ENCODE measurements at regions not wholly inside any gene's neighbourhood (a gene's known extent, or its start where the extent isn't known, plus 50 kb on each side); places are given as distances from the start of the nearest gene placed in this dataset.

DNA sequence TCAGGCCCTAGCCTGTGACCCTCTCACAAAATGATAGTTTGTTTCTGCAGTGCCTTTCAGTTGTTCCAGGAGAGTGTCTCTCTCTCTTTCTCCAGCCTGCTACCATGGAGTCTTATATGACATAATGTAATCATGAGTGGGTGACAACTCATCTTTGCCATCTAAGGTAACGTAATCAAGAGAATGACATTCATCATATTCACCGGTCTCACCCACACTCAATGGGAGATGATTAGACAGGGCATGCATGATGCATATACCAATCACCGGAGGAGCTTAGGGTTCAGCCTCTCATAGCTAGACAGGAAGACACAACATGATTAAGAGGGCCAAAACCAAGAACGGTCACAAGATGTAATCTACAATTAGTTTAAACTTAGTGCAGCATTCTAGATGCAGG is 97.1 kb upstream of the FAM9B start:
- no peak overlapping the region for H3K4me2 ChIP-seq
- H3K27ac ChIP-seq = no peak overlapping the region
- TF ChIP-seq, protein P1, sequence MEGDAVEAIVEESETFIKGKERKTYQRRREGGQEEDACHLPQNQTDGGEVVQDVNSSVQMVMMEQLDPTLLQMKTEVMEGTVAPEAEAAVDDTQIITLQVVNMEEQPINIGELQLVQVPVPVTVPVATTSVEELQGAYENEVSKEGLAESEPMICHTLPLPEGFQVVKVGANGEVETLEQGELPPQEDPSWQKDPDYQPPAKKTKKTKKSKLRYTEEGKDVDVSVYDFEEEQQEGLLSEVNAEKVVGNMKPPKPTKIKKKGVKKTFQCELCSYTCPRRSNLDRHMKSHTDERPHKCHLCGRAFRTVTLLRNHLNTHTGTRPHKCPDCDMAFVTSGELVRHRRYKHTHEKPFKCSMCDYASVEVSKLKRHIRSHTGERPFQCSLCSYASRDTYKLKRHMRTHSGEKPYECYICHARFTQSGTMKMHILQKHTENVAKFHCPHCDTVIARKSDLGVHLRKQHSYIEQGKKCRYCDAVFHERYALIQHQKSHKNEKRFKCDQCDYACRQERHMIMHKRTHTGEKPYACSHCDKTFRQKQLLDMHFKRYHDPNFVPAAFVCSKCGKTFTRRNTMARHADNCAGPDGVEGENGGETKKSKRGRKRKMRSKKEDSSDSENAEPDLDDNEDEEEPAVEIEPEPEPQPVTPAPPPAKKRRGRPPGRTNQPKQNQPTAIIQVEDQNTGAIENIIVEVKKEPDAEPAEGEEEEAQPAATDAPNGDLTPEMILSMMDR (conservative IDR thresholded peaks at IDR 0.05; ENCODE audit: low read depth, low read length) = no peak
- no peaks in the 10 kb centered on the region for H4K20me1 ChIP-seq (ENCODE audit: insufficient read depth)
- H3K36me3 ChIP-seq (ENCODE audit: insufficient read depth) = no peaks in the 10 kb centered on the region
- H2AFZ ChIP-seq (ENCODE audit: low read depth) = no peak overlapping the region
- no peak overlapping the region for H3K4me3 ChIP-seq (IDR thresholded peaks at IDR 0.05; ENCODE audit: insufficient read depth, low read depth, low read length)
- H3K27me3 ChIP-seq (ENCODE audit: insufficient read depth, low read depth) = no peaks in the 10 kb centered on the region
- H3K9ac ChIP-seq = no peak overlapping the region
- H3K79me2 ChIP-seq (ENCODE audit: insufficient read depth, low read depth) = no peaks in the 10 kb centered on the region
- H3K4me1 ChIP-seq (ENCODE audit: low read depth, poor library complexity, severe bottlenecking) = no peaks in the 10 kb centered on the region

- H3K27ac ChIP-seq = no peak overlapping the region
- H4K20me1 ChIP-seq (ENCODE audit: insufficient read depth) = no peaks in the 10 kb centered on the region
- H3K9ac ChIP-seq = no peak overlapping the region
- H3K79me2 ChIP-seq (ENCODE audit: insufficient read depth, low read depth) = no peaks in the 10 kb centered on the region
- H3K4me1 ChIP-seq (ENCODE audit: low read depth, poor library complexity, severe bottlenecking) = no peaks in the 10 kb centered on the region
- no peaks in the 10 kb centered on the region for H3K27me3 ChIP-seq (ENCODE audit: insufficient read depth, low read depth)
- no peaks in the 10 kb centered on the region for H3K36me3 ChIP-seq (ENCODE audit: insufficient read depth)
- TF ChIP-seq, protein P1 (conservative IDR thresholded peaks at IDR 0.05; ENCODE audit: low read depth, low read length) = no peak
- H2AFZ ChIP-seq (ENCODE audit: low read depth) = no peak overlapping the region
- H3K4me3 ChIP-seq (IDR thresholded peaks at IDR 0.05; ENCODE audit: insufficient read depth, low read depth, low read length) = no peak overlapping the region
- no peak overlapping the region for H3K4me2 ChIP-seq
Observed at GRCh38 chrX:9132036-9132638, 98.2 kb upstream of the FAM9B start.

DNA sequence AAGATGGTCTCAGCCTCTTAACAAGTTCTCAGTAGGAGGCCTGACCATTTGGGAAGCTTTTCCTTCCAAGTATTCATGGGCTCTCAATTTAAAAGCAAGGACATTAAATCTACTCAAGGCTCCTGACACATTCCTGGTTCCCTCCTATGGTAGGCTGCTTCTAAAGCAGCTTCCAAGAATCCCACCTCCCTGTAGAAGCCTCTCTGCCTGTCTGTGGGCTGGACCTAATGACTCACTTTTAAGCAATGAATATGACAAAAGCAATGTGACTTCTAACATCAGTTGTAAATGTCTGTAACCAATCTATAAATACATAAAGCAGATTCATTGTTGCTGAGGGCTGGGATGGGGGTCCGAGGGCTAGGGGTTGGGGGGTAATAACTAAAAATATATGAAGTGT is 99.5 kb upstream of the FAM9B start:
- no peak overlapping the region for H2AFZ ChIP-seq (ENCODE audit: low read depth)
- H3K36me3 ChIP-seq (ENCODE audit: insufficient read depth) = no peaks in the 10 kb centered on the region

GRCh38 chrX:9134366-9134765 is 100.4 kb upstream of the FAM9B start:
- H3K4me3 ChIP-seq (IDR thresholded peaks at IDR 0.05; ENCODE audit: insufficient read depth, low read depth, low read length) = no peak overlapping the region
- no peak overlapping the region for H3K27ac ChIP-seq
- H4K20me1 ChIP-seq (ENCODE audit: insufficient read depth) = no peaks in the 10 kb centered on the region
- no peak overlapping the region for H3K9ac ChIP-seq
- TF ChIP-seq, protein P1 (conservative IDR thresholded peaks at IDR 0.05; ENCODE audit: low read depth, low read length) = no peak
- H3K4me1 ChIP-seq (ENCODE audit: low read depth, poor library complexity, severe bottlenecking) = no peaks in the 10 kb centered on the region
- H3K36me3 ChIP-seq (ENCODE audit: insufficient read depth) = no peaks in the 10 kb centered on the region
- H3K79me2 ChIP-seq (ENCODE audit: insufficient read depth, low read depth) = no peaks in the 10 kb centered on the region
- H3K4me2 ChIP-seq = no peak overlapping the region
- no peak overlapping the region for H2AFZ ChIP-seq (ENCODE audit: low read depth)
- no peaks in the 10 kb centered on the region for H3K27me3 ChIP-seq (ENCODE audit: insufficient read depth, low read depth)

More for the DNA sequence above, 99.5 kb upstream of the FAM9B start:
- Histone ChIP-seq H3K27me3 (ENCODE audit: insufficient read depth, low read depth) (no peaks in the 10 kb centered on the region), H3K9ac (no peak overlapping the region), H3K27ac (no peak overlapping the region), H3K79me2 (ENCODE audit: insufficient read depth, low read depth) (no peaks in the 10 kb centered on the region), H3K4me3 (IDR thresholded peaks at IDR 0.05; ENCODE audit: insufficient read depth, low read depth, low read length) (no peak overlapping the region), H3K4me1 (ENCODE audit: low read depth, poor library complexity, severe bottlenecking) (no peaks in the 10 kb centered on the region), H4K20me1 (ENCODE audit: insufficient read depth) (no peaks in the 10 kb centered on the region), H3K4me2 (no peak overlapping the region)
- TF ChIP-seq, protein P1 (conservative IDR thresholded peaks at IDR 0.05; ENCODE audit: low read depth, low read length) = no peak
